ENCODE measurements at regions not wholly inside any gene's neighbourhood (a gene's known extent, or its start where the extent isn't known, plus 50 kb on each side); places are given as distances from the start of the nearest gene placed in this dataset.

DNA sequence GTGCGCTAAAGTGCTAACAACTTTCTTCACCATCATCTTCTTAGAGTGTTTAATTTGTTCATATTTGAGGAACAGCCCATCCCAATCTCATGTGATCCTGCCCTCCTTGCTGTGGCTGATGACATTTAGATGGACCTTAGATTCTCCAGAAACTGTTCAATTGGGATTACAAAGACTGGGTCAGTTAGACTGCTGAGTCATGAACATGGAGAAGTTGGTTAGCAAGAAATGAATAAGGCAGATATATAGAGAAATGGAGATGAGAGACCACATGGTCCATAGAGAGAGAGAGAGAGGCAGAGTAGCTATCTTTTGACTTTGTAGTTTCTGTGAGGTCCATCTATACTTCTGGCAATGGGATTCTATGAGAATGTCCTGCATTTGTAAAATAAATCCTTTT, 275.9 kb downstream of the GLUD2 start:
- Histone ChIP-seq H3K9ac (ENCODE audit: low read depth, low read length, poor library complexity) (no peak overlapping the region), H3K23ac (ENCODE audit: low read depth, low read length, poor library complexity) (no peak overlapping the region), H2BK120ac (ENCODE audit: low read depth, low read length) (no peak overlapping the region), H3K4me2 (ENCODE audit: insufficient read depth, low read length, poor library complexity, severe bottlenecking) (no peak overlapping the region), H4K91ac (ENCODE audit: low read depth, low read length, poor library complexity) (no peak overlapping the region), H3K18ac (ENCODE audit: low read length) (no peak overlapping the region), H2BK12ac (ENCODE audit: low read length) (no peak overlapping the region), H2AFZ (ENCODE audit: low read length) (no peak overlapping the region), H3K36me3 (replicated peaks in 1 of 2; ENCODE audit: control insufficient read depth in 2 of 2, insufficient read depth in 2 of 2, low read length in 2 of 2) (no peaks in the 10 kb centered on the region), H2BK15ac (ENCODE audit: low read length) (no peak overlapping the region), H3K4me3 (ENCODE audit: low read length in 2 of 2) (no peak overlapping the region), H3K14ac (ENCODE audit: low read length) (no peak overlapping the region), H3K4ac (ENCODE audit: low read length) (no peak overlapping the region), H3K79me1 (ENCODE audit: low read depth, low read length) (no peaks in the 10 kb centered on the region), H2AK5ac (ENCODE audit: low read depth, low read length) (no peak overlapping the region), H3K9me3 (replicated peaks in 1 of 2; ENCODE audit: control insufficient read depth in 2 of 2, insufficient read depth in 1 of 2, low read depth in 1 of 2, low read length in 2 of 2) (no peaks in the 10 kb centered on the region), H3K27me3 (ENCODE audit: control insufficient read depth in 3 of 3, insufficient read depth in 3 of 3, low read depth in 1 of 3, low read length in 3 of 3) (peaks cover 0 to 7% (median 0%) of the 10 kb centered on the region in 3 experiments), H3K27ac (replicated peaks; ENCODE audit: low read length) (no peak overlapping the region), H3K4me1 (ENCODE audit: control insufficient read depth in 2 of 2, insufficient read depth in 1 of 2, low read depth in 1 of 2, low read length in 2 of 2) (no peaks in the 10 kb centered on the region), H4K8ac (ENCODE audit: low read depth, low read length) (no peak overlapping the region), H2BK5ac (ENCODE audit: low read length) (no peak overlapping the region)
- no peak for DNase-seq (ENCODE audit: low spot score)
- no CpG with 5 or more reads among the region's 1 CpG for WGBS, 2 donors (ENCODE audit: extremely low coverage in 2 of 2, insufficient read length in 2 of 2, insufficient replicate concordance in 1 of 2)

DNA sequence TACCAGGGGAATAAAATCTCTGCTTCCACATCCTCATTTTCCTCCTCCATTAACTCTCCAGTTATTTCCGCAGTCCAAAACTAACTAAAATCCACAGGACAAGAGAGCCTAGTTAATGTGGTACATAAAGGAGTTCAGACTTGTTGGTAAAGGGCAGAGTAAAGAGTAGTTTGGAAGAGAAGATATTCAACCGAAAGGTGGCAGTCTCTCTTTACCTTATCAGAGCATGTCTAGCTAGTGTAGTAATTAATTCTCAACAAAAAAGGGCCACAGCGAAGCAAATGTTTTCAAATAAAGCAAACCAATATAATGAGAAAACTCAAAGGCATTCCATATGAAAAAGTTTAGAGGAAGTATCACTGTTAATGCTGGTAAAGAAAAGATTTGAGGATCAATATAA, 286.5 kb downstream of the GLUD2 start:
- no peaks in the 10 kb centered on the region for H3K9me3 ChIP-seq (replicated peaks in 1 of 2; ENCODE audit: control insufficient read depth in 2 of 2, insufficient read depth in 1 of 2, low read depth in 1 of 2, low read length in 2 of 2)
- no peak overlapping the region for H2BK12ac ChIP-seq (ENCODE audit: low read length)
- no peak overlapping the region for H3K4me2 ChIP-seq (ENCODE audit: insufficient read depth, low read length, poor library complexity, severe bottlenecking)
- H4K8ac ChIP-seq (ENCODE audit: low read depth, low read length) = no peak overlapping the region
- no peaks in the 10 kb centered on the region for H3K79me1 ChIP-seq (ENCODE audit: low read depth, low read length)
- no peak overlapping the region for H2BK5ac ChIP-seq (ENCODE audit: low read length)
- no peak overlapping the region for H3K9ac ChIP-seq (ENCODE audit: low read depth, low read length, poor library complexity)
- no peaks in the 10 kb centered on the region for H3K27me3 ChIP-seq (ENCODE audit: control insufficient read depth in 3 of 3, insufficient read depth in 3 of 3, low read depth in 1 of 3, low read length in 3 of 3)
- no peak overlapping the region for H3K4me3 ChIP-seq (ENCODE audit: low read length in 2 of 2)
- H2BK120ac ChIP-seq (ENCODE audit: low read depth, low read length) = no peak overlapping the region
- no peak overlapping the region for H2AFZ ChIP-seq (ENCODE audit: low read length)
- H3K4me1 ChIP-seq (ENCODE audit: control insufficient read depth in 2 of 2, insufficient read depth in 1 of 2, low read depth in 1 of 2, low read length in 2 of 2) = no peaks in the 10 kb centered on the region
- H3K23ac ChIP-seq (ENCODE audit: low read depth, low read length, poor library complexity) = no peak overlapping the region
- no peak overlapping the region for H2BK15ac ChIP-seq (ENCODE audit: low read length)
- H2AK5ac ChIP-seq (ENCODE audit: low read depth, low read length) = no peak overlapping the region
- H3K27ac ChIP-seq (replicated peaks; ENCODE audit: low read length) = no peak overlapping the region
- WGBS, 2 donors (ENCODE audit: extremely low coverage in 2 of 2, insufficient read length in 2 of 2, insufficient replicate concordance in 1 of 2) = no CpG with 5 or more reads among the region's 3 CpGs
- DNase-seq (ENCODE audit: low spot score) = no peak
- H3K18ac ChIP-seq (ENCODE audit: low read length) = no peak overlapping the region
- H4K91ac ChIP-seq (ENCODE audit: low read depth, low read length, poor library complexity) = no peak overlapping the region
- H3K14ac ChIP-seq (ENCODE audit: low read length) = no peak overlapping the region
- no peaks in the 10 kb centered on the region for H3K36me3 ChIP-seq (replicated peaks in 1 of 2; ENCODE audit: control insufficient read depth in 2 of 2, insufficient read depth in 2 of 2, low read length in 2 of 2)
- H3K4ac ChIP-seq (ENCODE audit: low read length) = no peak overlapping the region

DNA sequence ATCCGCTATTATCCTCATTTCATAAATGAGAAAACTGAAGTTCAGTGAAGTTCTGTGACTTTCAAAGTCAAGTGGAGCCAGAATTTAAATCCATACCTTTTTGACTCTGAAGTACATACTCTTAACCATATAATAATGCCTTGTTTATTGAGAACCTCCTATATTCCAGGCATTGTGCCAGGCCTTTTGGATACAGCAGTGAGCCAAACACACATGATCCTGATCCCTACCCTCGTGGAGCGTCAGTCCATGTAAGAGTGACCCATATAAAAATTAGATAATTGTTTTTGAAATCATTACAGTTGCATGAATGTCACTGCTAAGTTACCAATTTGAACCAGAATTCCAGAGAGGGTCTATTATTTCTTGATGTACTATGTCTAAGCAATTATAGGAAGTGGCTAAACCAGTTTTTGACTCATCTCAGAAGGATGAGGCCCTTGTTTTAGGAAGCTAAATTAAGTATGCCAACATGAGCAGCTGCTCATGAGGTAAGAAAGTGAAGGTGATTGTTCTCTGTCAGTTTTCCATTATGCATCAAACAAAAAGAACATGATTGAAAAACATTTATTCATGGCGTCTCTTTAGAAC, 289.5 kb downstream of the GLUD2 start:
- Histone ChIP-seq H3K18ac (ENCODE audit: low read length) (no peak overlapping the region), H3K36me3 (replicated peaks in 1 of 2; ENCODE audit: control insufficient read depth in 2 of 2, insufficient read depth in 2 of 2, low read length in 2 of 2) (no peaks in the 10 kb centered on the region), H3K14ac (ENCODE audit: low read length) (no peak overlapping the region), H3K27ac (replicated peaks; ENCODE audit: low read length) (no peak overlapping the region), H3K79me1 (ENCODE audit: low read depth, low read length) (no peaks in the 10 kb centered on the region), H3K9me3 (replicated peaks in 1 of 2; ENCODE audit: control insufficient read depth in 2 of 2, insufficient read depth in 1 of 2, low read depth in 1 of 2, low read length in 2 of 2) (no peaks in the 10 kb centered on the region), H2BK5ac (ENCODE audit: low read length) (no peak overlapping the region), H4K8ac (ENCODE audit: low read depth, low read length) (no peak overlapping the region), H2AK5ac (ENCODE audit: low read depth, low read length) (no peak overlapping the region), H3K4me2 (ENCODE audit: insufficient read depth, low read length, poor library complexity, severe bottlenecking) (no peak overlapping the region), H3K9ac (ENCODE audit: low read depth, low read length, poor library complexity) (no peak overlapping the region), H2BK15ac (ENCODE audit: low read length) (no peak overlapping the region), H3K27me3 (ENCODE audit: control insufficient read depth in 3 of 3, insufficient read depth in 3 of 3, low read depth in 1 of 3, low read length in 3 of 3) (no peaks in the 10 kb centered on the region), H2BK120ac (ENCODE audit: low read depth, low read length) (no peak overlapping the region), H3K23ac (ENCODE audit: low read depth, low read length, poor library complexity) (no peak overlapping the region), H2BK12ac (ENCODE audit: low read length) (no peak overlapping the region), H3K4ac (ENCODE audit: low read length) (no peak overlapping the region), H4K91ac (ENCODE audit: low read depth, low read length, poor library complexity) (no peak overlapping the region), H2AFZ (ENCODE audit: low read length) (no peak overlapping the region), H3K4me3 (ENCODE audit: low read length in 2 of 2) (no peak overlapping the region), H3K4me1 (ENCODE audit: control insufficient read depth in 2 of 2, insufficient read depth in 1 of 2, low read depth in 1 of 2, low read length in 2 of 2) (no peaks in the 10 kb centered on the region)
- no peak for DNase-seq (ENCODE audit: low spot score)
- no CpG with 5 or more reads among the region's 4 CpGs for WGBS, 2 donors (ENCODE audit: extremely low coverage in 2 of 2, insufficient read length in 2 of 2, insufficient replicate concordance in 1 of 2)

DNA sequence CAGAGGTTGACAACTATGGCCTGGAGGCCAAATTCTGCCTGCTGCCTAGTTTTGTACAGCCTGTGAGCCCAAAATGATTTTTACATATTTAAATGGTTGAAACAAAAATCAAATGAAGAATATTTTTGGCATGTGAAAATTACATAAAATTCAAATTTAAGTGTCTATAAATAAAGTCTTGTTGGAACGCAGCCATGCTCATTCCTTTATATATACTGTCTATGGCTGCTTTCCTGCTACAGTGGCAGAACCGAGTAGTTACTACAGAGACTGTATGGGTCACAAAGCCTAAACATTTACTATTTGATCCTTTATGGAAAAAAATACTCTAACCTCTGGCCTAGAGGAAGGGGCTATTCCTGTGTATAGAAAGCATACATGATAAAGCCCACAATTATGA, 290.4 kb downstream of the GLUD2 start:
- Histone ChIP-seq H2BK5ac (ENCODE audit: low read length) (no peak overlapping the region), H2BK12ac (ENCODE audit: low read length) (no peak overlapping the region), H3K4me2 (ENCODE audit: insufficient read depth, low read length, poor library complexity, severe bottlenecking) (no peak overlapping the region), H4K91ac (ENCODE audit: low read depth, low read length, poor library complexity) (no peak overlapping the region), H3K14ac (ENCODE audit: low read length) (no peak overlapping the region), H3K9me3 (replicated peaks in 1 of 2; ENCODE audit: control insufficient read depth in 2 of 2, insufficient read depth in 1 of 2, low read depth in 1 of 2, low read length in 2 of 2) (no peaks in the 10 kb centered on the region), H3K23ac (ENCODE audit: low read depth, low read length, poor library complexity) (no peak overlapping the region), H3K27me3 (ENCODE audit: control insufficient read depth in 3 of 3, insufficient read depth in 3 of 3, low read depth in 1 of 3, low read length in 3 of 3) (no peaks in the 10 kb centered on the region), H2BK15ac (ENCODE audit: low read length) (no peak overlapping the region), H3K4ac (ENCODE audit: low read length) (no peak overlapping the region), H3K4me3 (ENCODE audit: low read length in 2 of 2) (no peak overlapping the region), H2BK120ac (ENCODE audit: low read depth, low read length) (no peak overlapping the region), H3K18ac (ENCODE audit: low read length) (no peak overlapping the region), H3K36me3 (replicated peaks in 1 of 2; ENCODE audit: control insufficient read depth in 2 of 2, insufficient read depth in 2 of 2, low read length in 2 of 2) (no peaks in the 10 kb centered on the region), H3K9ac (ENCODE audit: low read depth, low read length, poor library complexity) (no peak overlapping the region), H3K27ac (replicated peaks; ENCODE audit: low read length) (no peak overlapping the region), H2AK5ac (ENCODE audit: low read depth, low read length) (no peak overlapping the region), H4K8ac (ENCODE audit: low read depth, low read length) (no peak overlapping the region), H3K79me1 (ENCODE audit: low read depth, low read length) (no peaks in the 10 kb centered on the region), H2AFZ (ENCODE audit: low read length) (no peak overlapping the region), H3K4me1 (ENCODE audit: control insufficient read depth in 2 of 2, insufficient read depth in 1 of 2, low read depth in 1 of 2, low read length in 2 of 2) (no peaks in the 10 kb centered on the region)
- no CpG with 5 or more reads among the region's 2 CpGs for WGBS, 2 donors (ENCODE audit: extremely low coverage in 2 of 2, insufficient read length in 2 of 2, insufficient replicate concordance in 1 of 2)
- DNase-seq (ENCODE audit: low spot score) = no peak
